Parathyroid adenoma (tissue), 2 donors: ENCODE measurements at regions not wholly inside any gene's neighbourhood (a gene's known extent, or its start where the extent isn't known, plus 50 kb on each side); places are given as distances from the start of the nearest gene placed in this dataset.

Experiments
- H2AFZ ChIP-seq: fragments of 300-600 bp; sonication (generic); one replicate; pipeline ENCODE4 v1.7.0; 2017; ENCODE audit warnings: antibody characterized with exemption, mild to moderate bottlenecking
- H3K27ac ChIP-seq: fragments of 300-600 bp; sonication (generic); one replicate; pipeline ENCODE4 v1.7.0; 2017
- H3K27me3 ChIP-seq: fragments of 300-600 bp; sonication (generic); one replicate; pipeline ENCODE4 v1.7.0; 2017; ENCODE audit warnings: low read length; ENCODE audit not compliant: control insufficient read depth, insufficient read depth
- H3K36me3 ChIP-seq: fragments of 300-600 bp; sonication (generic); one replicate; pipeline ENCODE4 v1.7.0; 2017; ENCODE audit warnings: low read length; ENCODE audit not compliant: control insufficient read depth, insufficient read depth
- H3K4me1 ChIP-seq: fragments of 300-600 bp; sonication (generic); one replicate; pipeline ENCODE4 v1.7.0; 2017; ENCODE audit warnings: control low read depth
- H3K4me2 ChIP-seq: fragments of 300-600 bp; sonication (generic); one replicate; pipeline ENCODE4 v1.7.0; 2017; ENCODE audit warnings: low read length
- H3K4me3 ChIP-seq: fragments of 300-600 bp; sonication (generic); one replicate; pipeline ENCODE4 v1.7.0; 2017; ENCODE audit warnings: low read depth, low read length
- H3K79me2 ChIP-seq: fragments of 300-600 bp; sonication (generic); one replicate; pipeline ENCODE4 v1.7.0; 2017; ENCODE audit warnings: control low read depth
- H3K9ac ChIP-seq: fragments of 300-600 bp; sonication (generic); one replicate; pipeline ENCODE4 v1.7.0; 2017; ENCODE audit warnings: mild to moderate bottlenecking
- H3K9me3 ChIP-seq: fragments of 300-600 bp; sonication (generic); one replicate; pipeline ENCODE4 v1.7.0; 2017; ENCODE audit warnings: low read length; ENCODE audit not compliant: control insufficient read depth
- CTCF ChIP-seq: fragments of 300-600 bp; sonication (generic); IDR thresholded peaks from one replicate; pipeline ENCODE4 v1.7.0; 2017; ENCODE audit warnings: antibody characterized with exemption, mild to moderate bottlenecking
- donor health status: primary hyperparathyroidism.

- H3K9ac ChIP-seq, result no peak overlapping the region
- H3K36me3 ChIP-seq, result no peaks in the 10 kb centered on the region
- no peak overlapping the region for H3K27ac ChIP-seq
Measured at GRCh38 chr6:12228447-12229146, 61.6 kb upstream of the EDN1 start.

GRCh38 chr6:12229332-12229731 lies 60.8 kb upstream of the EDN1 start:
- H3K9me3 ChIP-seq, result no peaks in the 10 kb centered on the region
- no peak overlapping the region for H3K4me3 ChIP-seq
- no peaks in the 10 kb centered on the region for H3K36me3 ChIP-seq
- H3K27ac ChIP-seq, result no peak overlapping the region
- H3K4me1 ChIP-seq, result no peaks in the 10 kb centered on the region
- no peaks in the 10 kb centered on the region for H3K27me3 ChIP-seq
- H3K9ac ChIP-seq, result no peak overlapping the region
- H2AFZ ChIP-seq, result no peak overlapping the region
- no peak for TF ChIP-seq CTCF
- H3K79me2 ChIP-seq, result no peaks in the 10 kb centered on the region
- H3K4me2 ChIP-seq, result no peak overlapping the region

More at GRCh38 chr6:12228447-12229146, 61.6 kb upstream of the EDN1 start:
- no peak overlapping the region for H2AFZ ChIP-seq
- no peak overlapping the region for H3K4me2 ChIP-seq
- H3K79me2 ChIP-seq, result no peaks in the 10 kb centered on the region
- H3K4me3 ChIP-seq, result no peak overlapping the region
- no peaks in the 10 kb centered on the region for H3K9me3 ChIP-seq
- H3K27me3 ChIP-seq, result no peaks in the 10 kb centered on the region
- no peaks in the 10 kb centered on the region for H3K4me1 ChIP-seq
- no peak for TF ChIP-seq CTCF

- H3K36me3 ChIP-seq, result no peaks in the 10 kb centered on the region
- no peak overlapping the region for H3K9ac ChIP-seq
- H3K4me1 ChIP-seq, result no peaks in the 10 kb centered on the region
- no peak overlapping the region for H3K27ac ChIP-seq
- no peaks in the 10 kb centered on the region for H3K27me3 ChIP-seq
- no peak overlapping the region for H2AFZ ChIP-seq
- no peak overlapping the region for H3K4me2 ChIP-seq
- H3K9me3 ChIP-seq, result no peaks in the 10 kb centered on the region
- H3K79me2 ChIP-seq, result no peaks in the 10 kb centered on the region
- H3K4me3 ChIP-seq, result no peak overlapping the region
- TF ChIP-seq CTCF, result no peak
Measured at GRCh38 chr6:12230523-12230922, 59.6 kb upstream of the EDN1 start.

GRCh38 chr6:12232339-12232738 lies 57.8 kb upstream of the EDN1 start:
- H3K9me3 ChIP-seq, result no peaks in the 10 kb centered on the region
- H3K36me3 ChIP-seq, result no peaks in the 10 kb centered on the region
- no peak overlapping the region for H3K9ac ChIP-seq
- no peak overlapping the region for H2AFZ ChIP-seq
- H3K27ac ChIP-seq, result no peak overlapping the region
- no peaks in the 10 kb centered on the region for H3K79me2 ChIP-seq
- H3K4me1 ChIP-seq, result no peaks in the 10 kb centered on the region
- no peak overlapping the region for H3K4me2 ChIP-seq
- H3K27me3 ChIP-seq, result no peaks in the 10 kb centered on the region
- no peak overlapping the region for H3K4me3 ChIP-seq
- TF ChIP-seq CTCF, result no peak

DNA sequence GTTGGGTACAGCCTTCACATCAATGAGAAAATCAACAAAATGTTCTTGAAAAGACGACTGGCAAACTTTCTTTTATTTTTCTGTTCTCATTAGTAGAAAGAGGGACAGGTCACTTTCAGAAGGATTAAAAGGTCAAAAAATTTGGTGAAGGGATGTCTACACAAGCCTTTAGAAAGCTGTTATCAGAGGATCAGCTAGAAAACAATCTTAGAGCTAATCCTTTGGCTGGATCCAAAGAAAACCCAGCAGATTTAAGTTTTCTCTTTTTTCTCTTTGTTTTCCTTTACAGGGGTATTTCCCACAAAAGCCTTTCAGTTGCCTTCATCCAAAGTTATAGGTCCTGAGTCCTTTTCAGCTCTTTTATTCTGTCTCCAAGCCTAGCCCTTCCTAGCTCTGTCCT lies 57.3 kb upstream of the EDN1 start:
- H3K4me3 ChIP-seq, result no peak overlapping the region
- H3K36me3 ChIP-seq, result no peaks in the 10 kb centered on the region
- no peak overlapping the region for H3K9ac ChIP-seq
- no peaks in the 10 kb centered on the region for H3K4me1 ChIP-seq
- H3K79me2 ChIP-seq, result no peaks in the 10 kb centered on the region
- no peaks in the 10 kb centered on the region for H3K9me3 ChIP-seq
- H2AFZ ChIP-seq, result no peak overlapping the region
- no peak overlapping the region for H3K27ac ChIP-seq
- no peak overlapping the region for H3K4me2 ChIP-seq
- no peaks in the 10 kb centered on the region for H3K27me3 ChIP-seq
- no peak for TF ChIP-seq CTCF
